Heart left ventricle (tissue), 13 donors: ENCODE measurements at regions not wholly inside any gene's neighbourhood (a gene's known extent, or its start where the extent isn't known, plus 50 kb on each side); places are given as distances from the start of the nearest gene placed in this dataset.

Experiments
- POLR2A ChIP-seq, 2 donors: fragments of 450-650 bp; IDR thresholded peaks; one replicate each; pipeline ENCODE4 v1.6.1; 2017; ENCODE audit warnings: antibody characterized with exemption in 2 of 2, mild to moderate bottlenecking in 2 of 2, moderate library complexity in 2 of 2
- TF ChIP-seq, protein P1 (sequence below), 12 donors: fragments of 200-600 bp; sonication (generic) in 4 of 12; IDR thresholded peaks; one replicate each; pipeline versions ENCODE4 v1.5.0 to v1.8.0; 2018 to 2022; ENCODE audit warnings: antibody characterized with exemption in 12 of 12, mild to moderate bottlenecking in 5 of 12
- donor health status: ischemic (EF 13 %, LVEDD 7.1; RV severe dilation, severe dysfunction).
- donor health status: DM: no; HTN: yes; CAD: no.
- donor health status: DM: no; HTN: no; CAD: no.
- donor health status: ischemic (EF 25% LVEDD 6.9; RV normal size, moderate dysfunction).
- donor health status: ischemic (EF 25% LVEDD 5.7; RV mildly dilated, moderate dysfunction).
- donor health status: ischemic (EF 35%, LVEDD 5.7; RV mildly dilated, moderate dysfunction).
- donor health status: nonischemic (EF 11% LVEDD 7.7; RV severe dilation, severe dysfunction).
- donor health status: DM: yes; HTN: yes; CAD: no.
- donor health status: PGD.
- donor health status: ischemic (EF 29% LVEDD 5.4; RV normal size, mild dysfunction).
- donor health status: nonischemic (EF 23%, LVEDD 6.1; RV moderate dilation, normal function).

DNA sequence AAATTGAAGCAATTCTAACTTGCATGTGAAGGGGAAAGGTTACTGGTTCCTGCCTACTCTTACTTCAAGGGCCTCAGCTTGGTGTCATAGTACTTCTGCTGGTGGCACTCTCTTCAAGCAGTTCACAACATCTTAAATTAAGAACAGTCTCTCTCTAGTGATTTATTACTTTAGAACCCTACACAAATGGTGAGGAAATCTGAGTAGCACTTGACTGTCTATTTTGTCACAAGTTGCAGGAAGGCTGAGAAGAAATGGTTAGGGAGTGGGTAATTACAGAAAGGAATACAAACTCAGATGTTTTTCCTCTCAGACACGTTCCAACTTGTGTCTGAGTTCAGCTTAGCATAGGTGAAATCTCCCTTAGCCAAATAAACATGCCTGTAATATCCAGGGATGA is 242.3 kb upstream of the GRIA3 start:
- TF ChIP-seq POLR2A (IDR thresholded peaks at IDR 0.05), result no peak
- TF ChIP-seq, protein P1, sequence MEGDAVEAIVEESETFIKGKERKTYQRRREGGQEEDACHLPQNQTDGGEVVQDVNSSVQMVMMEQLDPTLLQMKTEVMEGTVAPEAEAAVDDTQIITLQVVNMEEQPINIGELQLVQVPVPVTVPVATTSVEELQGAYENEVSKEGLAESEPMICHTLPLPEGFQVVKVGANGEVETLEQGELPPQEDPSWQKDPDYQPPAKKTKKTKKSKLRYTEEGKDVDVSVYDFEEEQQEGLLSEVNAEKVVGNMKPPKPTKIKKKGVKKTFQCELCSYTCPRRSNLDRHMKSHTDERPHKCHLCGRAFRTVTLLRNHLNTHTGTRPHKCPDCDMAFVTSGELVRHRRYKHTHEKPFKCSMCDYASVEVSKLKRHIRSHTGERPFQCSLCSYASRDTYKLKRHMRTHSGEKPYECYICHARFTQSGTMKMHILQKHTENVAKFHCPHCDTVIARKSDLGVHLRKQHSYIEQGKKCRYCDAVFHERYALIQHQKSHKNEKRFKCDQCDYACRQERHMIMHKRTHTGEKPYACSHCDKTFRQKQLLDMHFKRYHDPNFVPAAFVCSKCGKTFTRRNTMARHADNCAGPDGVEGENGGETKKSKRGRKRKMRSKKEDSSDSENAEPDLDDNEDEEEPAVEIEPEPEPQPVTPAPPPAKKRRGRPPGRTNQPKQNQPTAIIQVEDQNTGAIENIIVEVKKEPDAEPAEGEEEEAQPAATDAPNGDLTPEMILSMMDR (IDR thresholded peaks at IDR 0.05), result no peak
